Gastrocnemius medialis (tissue), 4 donors: ENCODE measurements at regions not wholly inside any gene's neighbourhood (a gene's known extent, or its start where the extent isn't known, plus 50 kb on each side); places are given as distances from the start of the nearest gene placed in this dataset.

Experiments
- ATAC-seq, 2 donors: fragments of 150-250 bp; one replicate each; pipeline ENCODE4 v1.9.1; 2016
- DNase-seq, 2 donors: peaks; one replicate each; pipeline ENCODE4 v3.0.0-alpha.2; 2019
- H3K27ac ChIP-seq, 4 donors: fragments of 200-600 bp; sonication (generic); 1 replicate in 1 of 4; 2 replicates in 3 of 4; pipeline ENCODE4 v1.5.1; 2016 to 2018; ENCODE audit warnings: mild to moderate bottlenecking in 2 of 4, moderate library complexity in 1 of 4
- H3K27me3 ChIP-seq, 3 donors: fragments of 200-600 bp; sonication (generic) in 2 of 3; 1 replicate in 1 of 3; 2 replicates in 2 of 3; pipeline versions ENCODE4 v1.5.1 to v1.6.0; 2016 to 2019; ENCODE audit warnings: mild to moderate bottlenecking in 1 of 3, moderate library complexity in 1 of 3
- H3K36me3 ChIP-seq, 2 donors: fragments of 200-600 bp; sonication (generic) in 1 of 2; one replicate each; pipeline ENCODE4 v1.5.1; 2017 to 2018
- H3K4me1 ChIP-seq, 2 donors: fragments of 200-600 bp; sonication (generic) in 1 of 2; one replicate each; pipeline ENCODE4 v1.5.1; 2016 to 2017; ENCODE audit warnings: mild to moderate bottlenecking in 2 of 2
- H3K4me3 ChIP-seq, 4 donors: fragments of 200-600 bp; sonication (generic) in 3 of 4; 1 replicate in 1 of 4; 2 replicates in 3 of 4; pipeline ENCODE4 v1.5.1; 2016 to 2019; ENCODE audit warnings: mild to moderate bottlenecking in 2 of 4
- H3K9me3 ChIP-seq, 3 donors: fragments of 200-600 bp; sonication (generic) in 2 of 3; 1 replicate in 1 of 3; 2 replicates in 2 of 3; pipeline ENCODE4 v1.5.1; 2016 to 2019
- POLR2A ChIP-seq, 2 donors: fragments of 450-650 bp; IDR thresholded peaks; one replicate each; pipeline ENCODE4 v1.6.1; 2017; ENCODE audit warnings: antibody characterized with exemption in 2 of 2, mild to moderate bottlenecking in 2 of 2, moderate library complexity in 2 of 2
- in situ Hi-C, 4 donors: fragments of 200-750 bp; cut with MboI; loops; one replicate each; pipeline versions ENCODE4 v1.15.0 to v1.8.0; 2017; ENCODE audit warnings: low sequenced_read_pairs in 4 of 4
- intact Hi-C: fragments of 100-400 bp; cut with DNase I; formaldehyde crosslinking; loops from one replicate; pipeline ENCODE4 v1.15.1; 2023; ENCODE audit warnings: low total_unique reads
- TF ChIP-seq, protein P1 (sequence below), 5 experiments: fragments of 450-650 bp in 3 of 5; fragments of 200-600 bp in 2 of 5; sonication (generic) in 2 of 5; IDR thresholded peaks in 4 of 5; conservative IDR thresholded peaks in 1 of 5; 1 replicate in 4 of 5; 2 replicates in 1 of 5; pipeline ENCODE4 v1.5.1; 2016 to 2019; ENCODE audit warnings: antibody characterized with exemption in 5 of 5, mild to moderate bottlenecking in 3 of 5, moderate library complexity in 3 of 5

DNA sequence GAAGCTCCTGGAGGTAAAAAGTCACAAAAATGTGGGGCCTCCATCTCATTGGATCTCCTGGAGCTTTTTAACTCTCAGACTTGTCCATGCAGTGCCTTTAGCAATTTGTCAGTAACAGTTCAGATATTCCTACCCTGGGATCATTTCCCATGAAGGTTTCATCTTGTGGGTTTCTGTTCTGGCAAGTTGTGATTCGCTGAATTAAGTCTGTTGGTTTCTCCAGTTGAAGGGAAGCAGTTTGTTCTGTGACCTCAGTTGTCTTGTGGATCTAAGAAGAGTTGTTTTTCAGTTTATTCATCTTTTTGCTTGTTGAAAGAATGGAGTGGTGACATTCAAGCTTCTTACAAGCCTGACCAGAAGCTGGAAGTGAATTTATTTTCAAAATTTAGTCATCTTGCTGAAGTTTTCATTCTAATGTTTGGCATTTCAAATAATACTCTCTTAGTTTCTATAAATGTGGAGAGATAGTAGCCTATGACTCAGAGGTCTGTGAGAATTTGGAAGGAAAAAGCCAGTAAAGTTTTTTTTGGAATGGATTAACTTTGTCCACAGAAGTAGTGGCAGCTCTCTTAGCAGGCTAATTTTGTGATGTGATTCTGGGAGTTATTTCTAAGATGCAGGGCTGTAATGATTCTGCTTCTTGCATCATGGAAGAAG, 120.1 kb upstream of the CSNK1A1L start:
- DNase-seq: no peak
- ATAC-seq: no peak
- in situ Hi-C loops: no loop called here

DNA sequence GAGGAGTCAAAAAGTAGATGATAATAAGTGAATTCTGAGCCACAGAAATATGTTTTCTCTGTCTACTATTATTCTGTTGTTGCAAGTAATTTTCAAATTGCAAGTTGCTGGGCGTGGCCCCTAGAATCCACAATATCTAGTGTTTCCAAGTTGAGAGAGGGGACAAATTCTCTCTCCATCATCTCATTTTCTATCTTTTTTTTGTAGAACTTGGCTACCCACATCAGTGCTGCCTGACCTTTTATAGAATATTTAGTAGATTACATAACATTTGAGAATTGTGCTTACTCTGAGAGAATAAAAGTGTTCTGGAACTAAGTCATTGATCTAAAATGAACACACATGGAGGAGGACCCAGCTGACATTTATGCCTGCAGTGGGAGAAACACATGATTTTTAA, 110.9 kb upstream of the CSNK1A1L start:
- in situ Hi-C loops (no loop called here), intact Hi-C loops (no loop called here)
- Histone ChIP-seq H3K9me3 (no peaks in the 10 kb centered on the region), H3K27ac (no peak overlapping the region), H3K27me3 (no peaks in the 10 kb centered on the region), H3K4me3 (no peak overlapping the region), H3K36me3 (no peaks in the 10 kb centered on the region), H3K4me1 (no peaks in the 10 kb centered on the region)
- no peak for DNase-seq
- ATAC-seq: no peak
- TF ChIP-seq, protein P1, sequence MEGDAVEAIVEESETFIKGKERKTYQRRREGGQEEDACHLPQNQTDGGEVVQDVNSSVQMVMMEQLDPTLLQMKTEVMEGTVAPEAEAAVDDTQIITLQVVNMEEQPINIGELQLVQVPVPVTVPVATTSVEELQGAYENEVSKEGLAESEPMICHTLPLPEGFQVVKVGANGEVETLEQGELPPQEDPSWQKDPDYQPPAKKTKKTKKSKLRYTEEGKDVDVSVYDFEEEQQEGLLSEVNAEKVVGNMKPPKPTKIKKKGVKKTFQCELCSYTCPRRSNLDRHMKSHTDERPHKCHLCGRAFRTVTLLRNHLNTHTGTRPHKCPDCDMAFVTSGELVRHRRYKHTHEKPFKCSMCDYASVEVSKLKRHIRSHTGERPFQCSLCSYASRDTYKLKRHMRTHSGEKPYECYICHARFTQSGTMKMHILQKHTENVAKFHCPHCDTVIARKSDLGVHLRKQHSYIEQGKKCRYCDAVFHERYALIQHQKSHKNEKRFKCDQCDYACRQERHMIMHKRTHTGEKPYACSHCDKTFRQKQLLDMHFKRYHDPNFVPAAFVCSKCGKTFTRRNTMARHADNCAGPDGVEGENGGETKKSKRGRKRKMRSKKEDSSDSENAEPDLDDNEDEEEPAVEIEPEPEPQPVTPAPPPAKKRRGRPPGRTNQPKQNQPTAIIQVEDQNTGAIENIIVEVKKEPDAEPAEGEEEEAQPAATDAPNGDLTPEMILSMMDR (IDR thresholded peaks at IDR 0.05 in 4 of 5, conservative IDR thresholded peaks at IDR 0.05 in 1 of 5): no peak
- no peak for TF ChIP-seq POLR2A (IDR thresholded peaks at IDR 0.05)

More for the DNA sequence above, 120.1 kb upstream of the CSNK1A1L start:
- H3K9me3 ChIP-seq: no peaks in the 10 kb centered on the region
- TF ChIP-seq, protein P1 (IDR thresholded peaks at IDR 0.05 in 4 of 5, conservative IDR thresholded peaks at IDR 0.05 in 1 of 5): no peak
- no peak for TF ChIP-seq POLR2A (IDR thresholded peaks at IDR 0.05)
- no peak overlapping the region for H3K4me3 ChIP-seq
- H3K27me3 ChIP-seq: no peaks in the 10 kb centered on the region
- intact Hi-C loops: no loop called here
- no peaks in the 10 kb centered on the region for H3K36me3 ChIP-seq
- no peak overlapping the region for H3K27ac ChIP-seq
- H3K4me1 ChIP-seq: no peaks in the 10 kb centered on the region

- no peak for TF ChIP-seq POLR2A (IDR thresholded peaks at IDR 0.05)
- TF ChIP-seq, protein P1 (IDR thresholded peaks at IDR 0.05 in 4 of 5, conservative IDR thresholded peaks at IDR 0.05 in 1 of 5): no peak
- intact Hi-C loops: no loop called here
Observed at GRCh38 chr13:37212826-37213225, 107.4 kb upstream of the CSNK1A1L start.

DNA sequence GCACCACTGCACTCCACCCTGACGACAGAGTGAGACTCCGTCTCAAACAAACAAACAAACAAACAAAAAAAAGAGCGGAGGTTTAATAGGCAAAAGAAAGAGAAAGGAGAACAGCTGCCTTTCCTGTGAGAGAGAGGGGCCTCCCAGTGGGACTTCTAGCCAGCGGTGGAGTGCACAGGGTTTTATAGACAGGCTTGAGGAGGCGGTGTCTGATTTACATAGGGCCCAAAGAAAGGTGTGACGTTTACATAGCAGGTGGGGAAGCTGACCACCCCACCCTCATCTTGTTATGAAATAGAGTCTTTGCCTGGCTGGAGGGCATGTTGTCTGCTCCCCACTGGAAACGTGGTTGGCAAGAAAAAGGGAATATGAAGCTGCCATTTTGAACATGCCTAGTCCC, 106.0 kb upstream of the CSNK1A1L start:
- H3K27me3 ChIP-seq: no peaks in the 10 kb centered on the region
- no peaks in the 10 kb centered on the region for H3K9me3 ChIP-seq
- intact Hi-C loops (no loop called here), in situ Hi-C loops (no loop called here)
- no peak for ATAC-seq
- no peak for TF ChIP-seq POLR2A (IDR thresholded peaks at IDR 0.05)
- TF ChIP-seq, protein P1 (IDR thresholded peaks at IDR 0.05 in 4 of 5, conservative IDR thresholded peaks at IDR 0.05 in 1 of 5): no peak
- no peaks in the 10 kb centered on the region for H3K36me3 ChIP-seq
- no peaks in the 10 kb centered on the region for H3K4me1 ChIP-seq
- no peak overlapping the region for H3K4me3 ChIP-seq
- DNase-seq: no peak
- H3K27ac ChIP-seq: no peak overlapping the region

More at GRCh38 chr13:37212826-37213225, 107.4 kb upstream of the CSNK1A1L start:
- Histone ChIP-seq H3K27me3 (no peaks in the 10 kb centered on the region), H3K27ac (no peak overlapping the region), H3K9me3 (no peaks in the 10 kb centered on the region), H3K4me3 (no peak overlapping the region), H3K36me3 (no peaks in the 10 kb centered on the region), H3K4me1 (no peaks in the 10 kb centered on the region)
- in situ Hi-C loops: no loop called here
- no peak for DNase-seq
- no peak for ATAC-seq
